ENCODE measurements at regions not wholly inside any gene's neighbourhood (a gene's known extent, or its start where the extent isn't known, plus 50 kb on each side); places are given as distances from the start of the nearest gene placed in this dataset.

- H3K4me3 Mint-ChIP-seq: no peak overlapping the region
- POLR2A ChIA-PET: no interaction called here
- H3K27ac Mint-ChIP-seq: no peak overlapping the region
- no peaks in the 10 kb centered on the region for H3K27me3 Mint-ChIP-seq (ENCODE audit: low read depth)
- CTCF ChIA-PET: no interaction called here
- peaks cover 4% of the 10 kb centered on the region; the same call in 1 of the 2 replicates for H3K9me3 Mint-ChIP-seq
- no peak for TF ChIP-seq TCF7 (CRISPR knock-in tag; IDR thresholded peaks at IDR 0.05; ENCODE audit: low read depth)
- TF ChIP-seq USF2 (CRISPR knock-in tag; IDR thresholded peaks at IDR 0.05): no peak
- TF ChIP-seq, protein P1, sequence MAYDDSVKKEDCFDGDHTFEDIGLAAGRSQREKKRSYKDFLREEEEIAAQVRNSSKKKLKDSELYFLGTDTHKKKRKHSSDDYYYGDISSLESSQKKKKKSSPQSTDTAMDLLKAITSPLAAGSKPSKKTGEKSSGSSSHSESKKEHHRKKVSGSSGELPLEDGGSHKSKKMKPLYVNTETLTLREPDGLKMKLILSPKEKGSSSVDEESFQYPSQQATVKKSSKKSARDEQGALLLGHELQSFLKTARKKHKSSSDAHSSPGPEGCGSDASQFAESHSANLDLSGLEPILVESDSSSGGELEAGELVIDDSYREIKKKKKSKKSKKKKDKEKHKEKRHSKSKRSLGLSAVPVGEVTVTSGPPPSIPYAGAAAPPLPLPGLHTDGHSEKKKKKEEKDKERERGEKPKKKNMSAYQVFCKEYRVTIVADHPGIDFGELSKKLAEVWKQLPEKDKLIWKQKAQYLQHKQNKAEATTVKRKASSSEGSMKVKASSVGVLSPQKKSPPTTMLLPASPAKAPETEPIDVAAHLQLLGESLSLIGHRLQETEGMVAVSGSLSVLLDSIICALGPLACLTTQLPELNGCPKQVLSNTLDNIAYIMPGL (CRISPR knock-in tag; IDR thresholded peaks at IDR 0.05): no peak
- no peak for DNase-seq (ENCODE audit: low spot score)
- H3K36me3 Mint-ChIP-seq: no peaks in the 10 kb centered on the region
- ATAC-seq: no peak
- H3K4me1 Mint-ChIP-seq: no peaks in the 10 kb centered on the region
These were observed 103.5 kb downstream of the FOXG1 start for GRCh38 chr14:28870033-28870564.

- ChIA-PET POLR2A (no interaction called here), CTCF (interaction anchor here (1.1 kb wide), 2 partner anchors 102 to 119 kb away, joined by 3 to 5 read pairs; no protein-coding TSS in a partner anchor)
- DNase-seq (ENCODE audit: low spot score) (no peak), ATAC-seq (peak; percentile 65)
- H3K4me3 Mint-ChIP-seq: no peak overlapping the region
- TF ChIP-seq AR (CRISPR knock-in tag; IDR thresholded peaks at IDR 0.05) (no peak), GABPB1 (CRISPR knock-in tag; IDR thresholded peaks at IDR 0.05) (no peak), ZNF423 (CRISPR knock-in tag; IDR thresholded peaks at IDR 0.05) (no peak), NFATC4 (CRISPR knock-in tag; IDR thresholded peaks at IDR 0.05) (no peak), ZNF671 (CRISPR knock-in tag; IDR thresholded peaks at IDR 0.05) (no peak), MYBL2 (CRISPR knock-in tag; IDR thresholded peaks at IDR 0.05) (no peak), PRDM15 (CRISPR knock-in tag; IDR thresholded peaks at IDR 0.05) (no peak), FOXJ3 (CRISPR knock-in tag; IDR thresholded peaks at IDR 0.05; ENCODE audit: borderline replicate concordance) (no peak)
- TF ChIP-seq, protein P2, sequence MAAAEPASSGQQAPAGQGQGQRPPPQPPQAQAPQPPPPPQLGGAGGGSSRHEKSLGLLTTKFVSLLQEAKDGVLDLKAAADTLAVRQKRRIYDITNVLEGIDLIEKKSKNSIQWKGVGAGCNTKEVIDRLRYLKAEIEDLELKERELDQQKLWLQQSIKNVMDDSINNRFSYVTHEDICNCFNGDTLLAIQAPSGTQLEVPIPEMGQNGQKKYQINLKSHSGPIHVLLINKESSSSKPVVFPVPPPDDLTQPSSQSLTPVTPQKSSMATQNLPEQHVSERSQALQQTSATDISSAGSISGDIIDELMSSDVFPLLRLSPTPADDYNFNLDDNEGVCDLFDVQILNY (CRISPR knock-in tag; IDR thresholded peaks at IDR 0.05): no peak
- no peak overlapping the region for H3K27ac Mint-ChIP-seq
- H3K36me3 Mint-ChIP-seq: no peaks in the 10 kb centered on the region
- peaks cover 7% of the 10 kb centered on the region for H3K4me1 Mint-ChIP-seq
- H3K9me3 Mint-ChIP-seq: no peaks in the 10 kb centered on the region
- H3K27me3 Mint-ChIP-seq (ENCODE audit: low read depth): no peaks in the 10 kb centered on the region
These were observed 109.5 kb downstream of the FOXG1 start for GRCh38 chr14:28875934-28876571.

Data from WTC11 (cell line).